Upper lobe of right lung (tissue), 1 donor: ENCODE measurements at regions not wholly inside any gene's neighbourhood (a gene's known extent, or its start where the extent isn't known, plus 50 kb on each side); places are given as distances from the start of the nearest gene placed in this dataset.

ENCODE experiments used
- ATAC-seq: fragments of 200-7000 bp; cut with Tn5 transposase; one replicate; pipeline ENCODE4 v1.9.1; 2020; ENCODE audit warnings: mild to moderate bottlenecking, moderate library complexity
- DNase-seq: peaks from one replicate; pipeline ENCODE4 v3.0.0-alpha.2; 2020
- H3K27ac ChIP-seq: fragments of 200-600 bp; one replicate; pipeline ENCODE4 v1.8.0; 2022
- H3K27me3 ChIP-seq: fragments of 200-600 bp; one replicate; pipeline ENCODE4 v1.8.0; 2022; ENCODE audit warnings: mild to moderate bottlenecking
- H3K36me3 ChIP-seq: fragments of 200-600 bp; one replicate; pipeline ENCODE4 v1.8.0; 2022
- H3K4me1 ChIP-seq: fragments of 200-600 bp; one replicate; pipeline ENCODE4 v1.8.0; 2022
- H3K4me3 ChIP-seq: fragments of 200-600 bp; one replicate; pipeline ENCODE4 v1.8.0; 2022; ENCODE audit warnings: mild to moderate bottlenecking
- H3K9me3 ChIP-seq: fragments of 200-600 bp; one replicate; pipeline ENCODE4 v1.8.0; 2022
- intact Hi-C: fragments of 100-400 bp; cut with DNase I; formaldehyde crosslinking; loops from one replicate; pipeline ENCODE4 v1.11.0; 2022
- TF ChIP-seq, protein P1 (sequence below): fragments of 200-600 bp; IDR thresholded peaks from one replicate; pipeline ENCODE4 v1.8.0; 2022; ENCODE audit warnings: antibody characterized with exemption
- donor health status: DM: no; HTN: yes; CAD: no; lungs with severe emphysema.

- DNase-seq (no peak), ATAC-seq (no peak)
- no peaks in the 10 kb centered on the region for H3K36me3 ChIP-seq
- H3K4me3 ChIP-seq, result no peak overlapping the region
- H3K4me1 ChIP-seq, result no peaks in the 10 kb centered on the region
- no peaks in the 10 kb centered on the region for H3K27me3 ChIP-seq
- intact Hi-C loops, result no loop called here
- TF ChIP-seq, protein P1, sequence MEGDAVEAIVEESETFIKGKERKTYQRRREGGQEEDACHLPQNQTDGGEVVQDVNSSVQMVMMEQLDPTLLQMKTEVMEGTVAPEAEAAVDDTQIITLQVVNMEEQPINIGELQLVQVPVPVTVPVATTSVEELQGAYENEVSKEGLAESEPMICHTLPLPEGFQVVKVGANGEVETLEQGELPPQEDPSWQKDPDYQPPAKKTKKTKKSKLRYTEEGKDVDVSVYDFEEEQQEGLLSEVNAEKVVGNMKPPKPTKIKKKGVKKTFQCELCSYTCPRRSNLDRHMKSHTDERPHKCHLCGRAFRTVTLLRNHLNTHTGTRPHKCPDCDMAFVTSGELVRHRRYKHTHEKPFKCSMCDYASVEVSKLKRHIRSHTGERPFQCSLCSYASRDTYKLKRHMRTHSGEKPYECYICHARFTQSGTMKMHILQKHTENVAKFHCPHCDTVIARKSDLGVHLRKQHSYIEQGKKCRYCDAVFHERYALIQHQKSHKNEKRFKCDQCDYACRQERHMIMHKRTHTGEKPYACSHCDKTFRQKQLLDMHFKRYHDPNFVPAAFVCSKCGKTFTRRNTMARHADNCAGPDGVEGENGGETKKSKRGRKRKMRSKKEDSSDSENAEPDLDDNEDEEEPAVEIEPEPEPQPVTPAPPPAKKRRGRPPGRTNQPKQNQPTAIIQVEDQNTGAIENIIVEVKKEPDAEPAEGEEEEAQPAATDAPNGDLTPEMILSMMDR, result no peak
- H3K9me3 ChIP-seq, result no peaks in the 10 kb centered on the region
- no peak overlapping the region for H3K27ac ChIP-seq
These were observed 58.3 kb upstream of the SHH start for GRCh38 chr7:155870334-155871180.

- Histone ChIP-seq H3K27ac (no peak overlapping the region), H3K4me1 (no peaks in the 10 kb centered on the region), H3K27me3 (no peaks in the 10 kb centered on the region), H3K4me3 (no peak overlapping the region), H3K36me3 (no peaks in the 10 kb centered on the region), H3K9me3 (no peaks in the 10 kb centered on the region)
- DNase-seq (no peak), ATAC-seq (no peak)
- TF ChIP-seq, protein P1, result no peak
- intact Hi-C loops, result no loop called here
These were observed 57.5 kb upstream of the SHH start for GRCh38 chr7:155869784-155870076.

DNA sequence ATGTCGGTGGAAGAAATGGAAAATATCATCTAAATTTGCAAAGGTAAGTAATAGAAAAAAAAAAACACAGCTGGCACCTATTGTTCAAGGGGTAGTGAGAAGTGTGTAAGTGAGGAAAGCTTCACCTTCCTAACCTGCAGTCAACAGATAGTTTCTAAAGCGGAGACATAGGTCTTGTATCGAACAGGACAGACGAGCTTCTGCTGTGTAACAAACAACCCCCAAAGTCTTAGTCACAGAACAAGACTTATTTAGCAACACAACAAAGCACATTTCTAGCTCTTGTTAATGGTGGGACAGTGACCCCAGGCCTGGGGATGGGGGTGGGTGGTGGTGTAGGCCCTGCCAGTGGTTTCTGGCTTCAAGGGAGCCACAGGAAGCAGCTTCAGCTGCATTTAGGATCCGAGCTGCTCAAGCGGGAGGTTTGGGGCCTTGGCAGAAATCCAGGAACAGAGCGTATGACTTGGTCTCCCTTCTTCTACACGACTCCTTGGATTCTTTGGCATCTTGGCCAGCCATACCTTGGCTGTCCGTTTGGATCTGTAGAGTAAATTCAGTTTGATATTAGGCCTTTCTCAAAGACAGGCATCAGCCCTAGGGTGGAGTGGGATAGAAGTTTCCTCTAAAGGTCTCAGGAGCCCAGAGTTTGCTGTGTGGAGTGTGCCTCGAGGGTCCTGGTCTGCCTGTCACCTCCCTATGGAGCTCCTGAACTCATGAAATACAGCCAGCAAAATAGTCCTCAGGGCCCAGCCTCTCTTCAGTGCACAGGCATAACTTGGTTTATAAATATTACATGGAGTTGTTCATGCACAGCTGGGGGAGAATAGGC lies 56.9 kb upstream of the SHH start:
- DNase-seq, result no peak
- Histone ChIP-seq H3K27me3 (no peaks in the 10 kb centered on the region), H3K36me3 (no peaks in the 10 kb centered on the region), H3K9me3 (no peaks in the 10 kb centered on the region), H3K4me3 (no peak overlapping the region), H3K4me1 (no peaks in the 10 kb centered on the region), H3K27ac (no peak overlapping the region)
- TF ChIP-seq, protein P1, result no peak
- intact Hi-C loops, result no loop called here
- no peak for ATAC-seq

- Histone ChIP-seq H3K4me3 (no peak overlapping the region), H3K27ac (no peak overlapping the region), H3K36me3 (no peaks in the 10 kb centered on the region), H3K27me3 (no peaks in the 10 kb centered on the region), H3K4me1 (no peaks in the 10 kb centered on the region), H3K9me3 (no peaks in the 10 kb centered on the region)
- intact Hi-C loops, result no loop called here
- TF ChIP-seq, protein P1, result no peak
- DNase-seq (no peak), ATAC-seq (no peak)
These were observed 55.6 kb upstream of the SHH start for GRCh38 chr7:155867734-155868400.

DNA sequence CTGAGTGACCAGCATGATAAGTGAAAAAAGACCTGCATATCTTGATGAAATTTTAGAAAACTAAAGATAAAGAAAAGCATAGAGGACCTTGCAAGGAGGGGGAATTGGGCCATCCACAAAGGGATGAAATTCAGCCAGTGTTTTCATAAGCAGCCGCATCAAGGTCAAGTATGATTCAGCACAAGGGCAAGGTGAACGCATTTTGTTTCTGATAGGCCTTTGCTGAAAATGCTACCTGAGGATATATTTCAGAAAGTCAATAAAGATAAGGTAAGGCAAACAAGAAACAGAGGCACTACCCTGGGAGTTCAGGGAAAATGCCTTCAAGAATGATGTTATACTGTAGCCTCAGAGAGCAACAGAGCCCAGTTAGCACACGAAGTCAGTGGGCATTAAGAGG lies 55.0 kb upstream of the SHH start:
- ATAC-seq (no peak), DNase-seq (no peak)
- no peaks in the 10 kb centered on the region for H3K9me3 ChIP-seq
- no peaks in the 10 kb centered on the region for H3K4me1 ChIP-seq
- H3K27ac ChIP-seq, result no peak overlapping the region
- TF ChIP-seq, protein P1, result no peak
- H3K36me3 ChIP-seq, result no peaks in the 10 kb centered on the region
- intact Hi-C loops, result no loop called here
- H3K27me3 ChIP-seq, result no peaks in the 10 kb centered on the region
- H3K4me3 ChIP-seq, result no peak overlapping the region
